HG03103 (cell line): ENCODE measurements at regions not wholly inside any gene's neighbourhood (a gene's known extent, or its start where the extent isn't known, plus 50 kb on each side); places are given as distances from the start of the nearest gene placed in this dataset.

Experiments used
- ATAC-seq: cut with Tn5 transposase; IDR thresholded peaks from one replicate; pipeline ENCODE4 v1.9.1; 2021; ENCODE audit warnings: low read depth; ENCODE audit not compliant: unreplicated experiment

GRCh38 chr3:175914785-175915184, 1055.7 kb downstream of the NAALADL2 start:
- ATAC-seq, result no peak

GRCh38 chr3:175913286-175913685, 1054.2 kb downstream of the NAALADL2 start:
- no peak for ATAC-seq

GRCh38 chr3:175911937-175912336, 1052.8 kb downstream of the NAALADL2 start:
- ATAC-seq, result no peak

- no peak for ATAC-seq
Measured at GRCh38 chr3:175902226-175902625, 1043.1 kb downstream of the NAALADL2 start.

- ATAC-seq, result no peak
Measured at GRCh38 chr3:175898194-175898593, 1039.1 kb downstream of the NAALADL2 start.

- no peak for ATAC-seq
Measured at GRCh38 chr3:175896655-175897054, 1037.5 kb downstream of the NAALADL2 start.

- ATAC-seq, result no peak
Measured at GRCh38 chr3:175895731-175896130, 1036.6 kb downstream of the NAALADL2 start.

GRCh38 chr3:175893566-175893965, 1034.4 kb downstream of the NAALADL2 start:
- ATAC-seq, result no peak

- no peak for ATAC-seq
Measured at GRCh38 chr3:175890066-175890465, 1030.9 kb downstream of the NAALADL2 start.

GRCh38 chr3:175885231-175885766, 1026.2 kb downstream of the NAALADL2 start:
- no peak for ATAC-seq

GRCh38 chr3:175879417-175879816, 1020.3 kb downstream of the NAALADL2 start:
- no peak for ATAC-seq

GRCh38 chr3:175869404-175869803, 1010.3 kb downstream of the NAALADL2 start:
- ATAC-seq, result no peak

GRCh38 chr3:175868626-175869025, 1009.5 kb downstream of the NAALADL2 start:
- ATAC-seq, result no peak

GRCh38 chr3:175865724-175866123, 1006.6 kb downstream of the NAALADL2 start:
- no peak for ATAC-seq

- ATAC-seq, result no peak
Measured at GRCh38 chr3:175861916-175862315, 1002.8 kb downstream of the NAALADL2 start.
